Fibroblast of the aortic adventitia (primary cell): ENCODE measurements at regions not wholly inside any gene's neighbourhood (a gene's known extent, or its start where the extent isn't known, plus 50 kb on each side); places are given as distances from the start of the nearest gene placed in this dataset.

Experiments
- DNase-seq: peaks from one replicate; pipeline ENCODE4 v3.0.0-alpha.2; 2010; ENCODE audit warnings: low read depth
- H3K4me3 ChIP-seq: 2 replicates; pipeline ENCODE4 v1.5.1; 2011; ENCODE audit warnings: low read depth, mild to moderate bottlenecking, control low read depth, low read length, moderate library complexity
- CTCF ChIP-seq: IDR thresholded peaks from 2 replicates; pipeline ENCODE4 v1.5.1; 2011; ENCODE audit warnings: mild to moderate bottlenecking, low read length, control low read depth, inconsistent platforms; ENCODE audit not compliant: insufficient read depth

GRCh38 chr3:88452228-88452627, 302.5 kb downstream of the C3orf38 start:
- TF ChIP-seq CTCF = no peak
- no peak overlapping the region for H3K4me3 ChIP-seq
- DNase-seq = no peak

- no peak for TF ChIP-seq CTCF
- DNase-seq = no peak
- no peak overlapping the region for H3K4me3 ChIP-seq
Measured at GRCh38 chr3:88460369-88460768, 310.6 kb downstream of the C3orf38 start.

GRCh38 chr3:88462230-88462629, 312.5 kb downstream of the C3orf38 start:
- no peak for TF ChIP-seq CTCF
- H3K4me3 ChIP-seq = no peak overlapping the region
- no peak for DNase-seq

- TF ChIP-seq CTCF = no peak
- DNase-seq = no peak
- no peak overlapping the region for H3K4me3 ChIP-seq
Measured at GRCh38 chr3:88467191-88467590, 317.4 kb downstream of the C3orf38 start.

- TF ChIP-seq CTCF = no peak
- no peak overlapping the region for H3K4me3 ChIP-seq
- DNase-seq = no peak
Measured at GRCh38 chr3:88469216-88469615, 319.5 kb downstream of the C3orf38 start.

GRCh38 chr3:88478460-88478859, 328.7 kb downstream of the C3orf38 start:
- no peak overlapping the region for H3K4me3 ChIP-seq
- DNase-seq = no peak
- TF ChIP-seq CTCF = no peak

- no peak overlapping the region for H3K4me3 ChIP-seq
- no peak for TF ChIP-seq CTCF
- DNase-seq = no peak
Measured at GRCh38 chr3:88480822-88481221, 331.1 kb downstream of the C3orf38 start.
